ENCODE measurements at regions not wholly inside any gene's neighbourhood (a gene's known extent, or its start where the extent isn't known, plus 50 kb on each side); places are given as distances from the start of the nearest gene placed in this dataset.

- Histone ChIP-seq H3K4me3 (no peak overlapping the region), H3K4me1 (peaks cover 0 to 7% (median 0%) of the 10 kb centered on the region in 4 donors), H3K9me3 (no peaks in the 10 kb centered on the region), H3K27ac (no peak overlapping the region), H3K27me3 (no peaks in the 10 kb centered on the region), H3K36me3 (no peaks in the 10 kb centered on the region)
- no peak for DNase-seq
- 30 to 35% methylated on average over 1 of the region's 1 CpG for WGBS, 2 donors (ENCODE audit: low coverage in 1 of 2)
- no peak for TF ChIP-seq CTCF (IDR thresholded peaks at IDR 0.05)
- no peak for TF ChIP-seq POLR2AphosphoS5 (IDR thresholded peaks at IDR 0.05)
- TF ChIP-seq POLR2A (IDR thresholded peaks at IDR 0.05): no peak
- no peak for TF ChIP-seq EP300 (IDR thresholded peaks at IDR 0.05; ENCODE audit: low read depth)
- in situ Hi-C loops (cut with MboI; ENCODE audit: low pct_ligation_motif_present in 1 of 4, low pct_unique_long_range_greater_than_20kb in 1 of 4, low sequenced_read_pairs in 3 of 4) (loop anchor here in 1 of 4 donors (25.0 kb wide), 1 partner anchor 343 kb away; no protein-coding TSS in a partner anchor), intact Hi-C loops (cut with DNase I; ENCODE audit: low total_unique reads) (no loop called here)
Observed at GRCh38 chr4:10380735-10381134, 76.5 kb downstream of the ZNF518B start.

GRCh38 chr4:10371869-10372471 is 85.3 kb downstream of the ZNF518B start:
- intact Hi-C loops (cut with DNase I; ENCODE audit: low total_unique reads) (no loop called here), in situ Hi-C loops (cut with MboI; ENCODE audit: low pct_ligation_motif_present in 1 of 4, low pct_unique_long_range_greater_than_20kb in 1 of 4, low sequenced_read_pairs in 3 of 4) (no loop called here)
- DNase-seq: no peak
- no peaks in the 10 kb centered on the region for H3K9me3 ChIP-seq
- H3K4me3 ChIP-seq: no peak overlapping the region
- H3K27ac ChIP-seq: no peak overlapping the region
- no peaks in the 10 kb centered on the region for H3K36me3 ChIP-seq
- no peaks in the 10 kb centered on the region for H3K4me1 ChIP-seq
- 53 to 54% methylated on average over 3 to 4 of the region's 4 CpGs for WGBS, 2 donors (ENCODE audit: low coverage in 1 of 2)
- no peaks in the 10 kb centered on the region for H3K27me3 ChIP-seq
- TF ChIP-seq POLR2A (IDR thresholded peaks at IDR 0.05): no peak
- TF ChIP-seq POLR2AphosphoS5 (IDR thresholded peaks at IDR 0.05): no peak
- TF ChIP-seq EP300 (IDR thresholded peaks at IDR 0.05; ENCODE audit: low read depth): no peak
- no peak for TF ChIP-seq CTCF (IDR thresholded peaks at IDR 0.05)

- Histone ChIP-seq H3K4me3 (no peak overlapping the region), H3K36me3 (no peaks in the 10 kb centered on the region), H3K9me3 (no peaks in the 10 kb centered on the region), H3K27me3 (no peaks in the 10 kb centered on the region), H3K4me1 (no peaks in the 10 kb centered on the region), H3K27ac (no peak overlapping the region)
- 72 to 89% methylated on average over 3 to 5 of the region's 5 CpGs for WGBS, 2 donors (ENCODE audit: low coverage in 1 of 2)
- intact Hi-C loops (cut with DNase I; ENCODE audit: low total_unique reads): no loop called here
- in situ Hi-C loops (cut with MboI; ENCODE audit: low pct_ligation_motif_present in 1 of 4, low pct_unique_long_range_greater_than_20kb in 1 of 4, low sequenced_read_pairs in 3 of 4): no loop called here
- no peak for TF ChIP-seq EP300 (IDR thresholded peaks at IDR 0.05; ENCODE audit: low read depth)
- no peak for TF ChIP-seq POLR2A (IDR thresholded peaks at IDR 0.05)
- TF ChIP-seq CTCF (IDR thresholded peaks at IDR 0.05): no peak
- TF ChIP-seq POLR2AphosphoS5 (IDR thresholded peaks at IDR 0.05): no peak
- DNase-seq: no peak
Observed at GRCh38 chr4:10371121-10371520, 86.1 kb downstream of the ZNF518B start.

- Histone ChIP-seq H3K9me3 (no peaks in the 10 kb centered on the region), H3K27me3 (no peaks in the 10 kb centered on the region), H3K27ac (no peak overlapping the region), H3K4me1 (no peaks in the 10 kb centered on the region), H3K36me3 (no peaks in the 10 kb centered on the region), H3K4me3 (no peak overlapping the region)
- no peak for DNase-seq
- 83 to 94% methylated on average over 1 to 2 of the region's 2 CpGs for WGBS, 2 donors (ENCODE audit: low coverage in 1 of 2)
- no peak for TF ChIP-seq EP300 (IDR thresholded peaks at IDR 0.05; ENCODE audit: low read depth)
- no peak for TF ChIP-seq POLR2AphosphoS5 (IDR thresholded peaks at IDR 0.05)
- TF ChIP-seq POLR2A (IDR thresholded peaks at IDR 0.05): no peak
- no peak for TF ChIP-seq CTCF (IDR thresholded peaks at IDR 0.05)
- intact Hi-C loops (cut with DNase I; ENCODE audit: low total_unique reads): no loop called here
- in situ Hi-C loops (cut with MboI; ENCODE audit: low pct_ligation_motif_present in 1 of 4, low pct_unique_long_range_greater_than_20kb in 1 of 4, low sequenced_read_pairs in 3 of 4): no loop called here
Observed at GRCh38 chr4:10369517-10369916, 87.7 kb downstream of the ZNF518B start.

All from transverse colon (tissue), 4 donors.